ENCODE measurements at regions not wholly inside any gene's neighbourhood (a gene's known extent, or its start where the extent isn't known, plus 50 kb on each side); places are given as distances from the start of the nearest gene placed in this dataset.

- no peak overlapping the region for H3K4me3 Mint-ChIP-seq
- no peaks in the 10 kb centered on the region for H3K27me3 Mint-ChIP-seq (ENCODE audit: low read depth)
- H3K4me2 ChIP-seq (ENCODE audit: insufficient read depth, insufficient read length, low read length): no peak overlapping the region
- no peak for DNase-seq
- WGBS (ENCODE audit: extremely low coverage, insufficient read length, low lambda C conversion rate): no CpG with 5 or more reads among the region's 2 CpGs
- H3K79me2 ChIP-seq (ENCODE audit: insufficient read depth, low read length): no peaks in the 10 kb centered on the region
- H3K4me1 ChIP-seq (ENCODE audit: insufficient read depth, low read length): no peaks in the 10 kb centered on the region
- no peak overlapping the region for H3K18ac ChIP-seq (ENCODE audit: insufficient read length, low read depth, low read length)
- H4K91ac ChIP-seq (ENCODE audit: insufficient read length, low read depth, low read length): no peak overlapping the region
- H3K27ac Mint-ChIP-seq: no peak overlapping the region
- TF ChIP-seq, protein P1, sequence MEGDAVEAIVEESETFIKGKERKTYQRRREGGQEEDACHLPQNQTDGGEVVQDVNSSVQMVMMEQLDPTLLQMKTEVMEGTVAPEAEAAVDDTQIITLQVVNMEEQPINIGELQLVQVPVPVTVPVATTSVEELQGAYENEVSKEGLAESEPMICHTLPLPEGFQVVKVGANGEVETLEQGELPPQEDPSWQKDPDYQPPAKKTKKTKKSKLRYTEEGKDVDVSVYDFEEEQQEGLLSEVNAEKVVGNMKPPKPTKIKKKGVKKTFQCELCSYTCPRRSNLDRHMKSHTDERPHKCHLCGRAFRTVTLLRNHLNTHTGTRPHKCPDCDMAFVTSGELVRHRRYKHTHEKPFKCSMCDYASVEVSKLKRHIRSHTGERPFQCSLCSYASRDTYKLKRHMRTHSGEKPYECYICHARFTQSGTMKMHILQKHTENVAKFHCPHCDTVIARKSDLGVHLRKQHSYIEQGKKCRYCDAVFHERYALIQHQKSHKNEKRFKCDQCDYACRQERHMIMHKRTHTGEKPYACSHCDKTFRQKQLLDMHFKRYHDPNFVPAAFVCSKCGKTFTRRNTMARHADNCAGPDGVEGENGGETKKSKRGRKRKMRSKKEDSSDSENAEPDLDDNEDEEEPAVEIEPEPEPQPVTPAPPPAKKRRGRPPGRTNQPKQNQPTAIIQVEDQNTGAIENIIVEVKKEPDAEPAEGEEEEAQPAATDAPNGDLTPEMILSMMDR (conservative IDR thresholded peaks at IDR 0.05): no peak
- no peak overlapping the region for H4K8ac ChIP-seq (replicated peaks; ENCODE audit: insufficient read length, low read depth, low read length)
- H2BK15ac ChIP-seq (ENCODE audit: low read depth, low read length): no peak overlapping the region
- no peaks in the 10 kb centered on the region; a peak in 1 of 7 replicates for H3K36me3 Mint-ChIP-seq (ENCODE audit: insufficient read depth in 1 of 3, low read depth in 3 of 3)
- no peak overlapping the region for H3K4ac ChIP-seq (ENCODE audit: low read depth, low read length)
- H2AFZ ChIP-seq (ENCODE audit: low read length): no peak overlapping the region
- no peaks in the 10 kb centered on the region for H3K23me2 ChIP-seq (ENCODE audit: insufficient read length, low read depth, low read length, poor library complexity, severe bottlenecking)
- H2AK5ac ChIP-seq (ENCODE audit: insufficient read length, low read length): no peak overlapping the region
- no peak overlapping the region for H3K9ac ChIP-seq (ENCODE audit: extremely low read depth, insufficient read length, low read length)
- no peak overlapping the region for H2BK5ac ChIP-seq (ENCODE audit: insufficient read length, low read length)
- no peaks in the 10 kb centered on the region for H3K27me3 ChIP-seq (ENCODE audit: insufficient read depth, low read length)
- no peak overlapping the region for H3T11ph ChIP-seq (ENCODE audit: low read length)
- no peaks in the 10 kb centered on the region for H3K4me1 Mint-ChIP-seq
- H4K20me1 ChIP-seq (ENCODE audit: control insufficient read depth, insufficient read depth, insufficient read length): no peaks in the 10 kb centered on the region
- no peak overlapping the region for H3K14ac ChIP-seq (ENCODE audit: insufficient read depth, low read length)
- H2BK12ac ChIP-seq (ENCODE audit: insufficient read length, low read depth, low read length): no peak overlapping the region
- H3K9me3 ChIP-seq (ENCODE audit: control insufficient read depth, low read depth, low read length): no peaks in the 10 kb centered on the region
- no peaks in the 10 kb centered on the region for H3K9me3 Mint-ChIP-seq
- H4K5ac ChIP-seq (ENCODE audit: insufficient read length, low read depth, low read length): no peak overlapping the region
- no peak overlapping the region for H2BK20ac ChIP-seq (ENCODE audit: low read depth, low read length, poor library complexity, severe bottlenecking)
- H3K23ac ChIP-seq (ENCODE audit: insufficient read length, low read depth, low read length): no peak overlapping the region
- H3K56ac ChIP-seq (ENCODE audit: insufficient read length, low read depth, low read length): no peak overlapping the region
- no peak overlapping the region for H3K27ac ChIP-seq (ENCODE audit: insufficient read length, low read depth, low read length)
- H3K79me1 ChIP-seq (ENCODE audit: insufficient read depth, low read depth, low read length, poor library complexity, severe bottlenecking): no peaks in the 10 kb centered on the region
- no peak overlapping the region for H2BK120ac ChIP-seq (ENCODE audit: low read depth, low read length, poor library complexity, severe bottlenecking)
These were observed 913.0 kb upstream of the CNTN5 start for GRCh38 chr11:98107736-98108135.
